HCT116 (cell line): ENCODE measurements at regions not wholly inside any gene's neighbourhood (a gene's known extent, or its start where the extent isn't known, plus 50 kb on each side); places are given as distances from the start of the nearest gene placed in this dataset.

Source experiments
- ATAC-seq: fragments of 200-7000 bp; cut with Tn5 transposase; 2 replicates; pipeline ENCODE4 v1.9.1; 2020; ENCODE audit warnings: mild to moderate bottlenecking, moderate library complexity
- BruUV-seq: library from RNA; stranded (reverse); fragments of 400-500 nt; replicated peaks from 2 replicates; lab custom pipeline; 2021; lab: Mats Ljungman, UMichigan
- CTCF ChIA-PET: fragments of 300-600 bp; sonication (Branson Sonifier 250); formaldehyde crosslinking; loops from one replicate; lab custom pipeline; 2021; ENCODE audit warnings: antibody characterized with exemption; lab: Charles Lee
- POLR2A ChIA-PET: fragments of 300-600, 350-600 bp; sonication (Branson Sonifier 250); formaldehyde crosslinking; loops from one replicate; lab custom pipeline; 2021; ENCODE audit warnings: antibody characterized with exemption; lab: Charles Lee
- RAD21 ChIA-PET, 2 experiments: fragments of 300-600 bp; sonication (Branson Sonifier 250); formaldehyde crosslinking; loops; one replicate each; lab custom pipeline; 2023; ENCODE audit warnings: low total read pairs in 2 of 2; ENCODE audit not compliant: uncharacterized antibody in 2 of 2, unreplicated experiment in 2 of 2, low non-redundant PET in 1 of 2; lab: Charles Lee
- DNase-seq: peaks from one replicate; pipeline ENCODE4 v3.0.0-alpha.2; 2010; ENCODE audit warnings: low read depth, low spot score
- H2AFZ ChIP-seq: fragments of 200-600 bp; shearing (Covaris generic), sonication (generic); 2 replicates; pipeline ENCODE4 v1.6.1; 2017; ENCODE audit warnings: low read depth, mixed run types, mixed read lengths, antibody characterized with exemption, low read length; ENCODE audit not compliant: poor library complexity, severe bottlenecking
- H3K27ac ChIP-seq: 2 replicates; pipeline ENCODE4 v1.5.1; 2012; ENCODE audit warnings: low read depth, low read length
- H3K27me3 ChIP-seq: fragments of 200-600 bp; sonication (generic); 2 replicates; pipeline ENCODE4 v1.6.1; 2016; ENCODE audit warnings: mixed run types, low read length, mixed read lengths; ENCODE audit not compliant: insufficient read depth
- H3K36me3 ChIP-seq, 2 experiments: fragments of 200-500 bp in 1 of 2; fragments of 200-600 bp in 1 of 2; sonication (Bioruptor generic) in 1 of 2; sonication (generic) in 1 of 2; 2 replicates each; pipeline versions ENCODE4 v1.5.1 to v1.6.1; 2014 to 2016; ENCODE audit warnings: low read length in 2 of 2, inconsistent platforms in 1 of 2, mixed read lengths in 1 of 2, mixed run types in 1 of 2; ENCODE audit not compliant: insufficient read depth in 2 of 2, control insufficient read depth in 1 of 2
- H3K4me1 ChIP-seq, 2 experiments: fragments of 200-600 bp in 1 of 2; sonication (generic) in 1 of 2; 2 replicates each; pipeline versions ENCODE4 v1.5.1 to v1.6.1; 2012 to 2017; ENCODE audit warnings: low read length in 2 of 2, inconsistent platforms in 1 of 2, mild to moderate bottlenecking in 1 of 2, mixed read lengths in 1 of 2, mixed run types in 1 of 2, moderate library complexity in 1 of 2; ENCODE audit not compliant: insufficient read depth in 2 of 2, control insufficient read depth in 1 of 2
- H3K4me2 ChIP-seq: fragments of 200-600 bp; sonication (generic); 2 replicates; pipeline ENCODE4 v1.6.1; 2017; ENCODE audit warnings: mixed run types, low read length, mixed read lengths
- H3K4me3 ChIP-seq, 2 experiments: fragments of 200-600 bp in 1 of 2; sonication (generic) in 1 of 2; replicated peaks in 1 of 2; 2 replicates each; pipeline ENCODE4 v1.5.1; 2011 to 2016; ENCODE audit warnings: low read length in 2 of 2, control low read depth in 1 of 2, low read depth in 1 of 2, mild to moderate bottlenecking in 1 of 2, mixed read lengths in 1 of 2, mixed run types in 1 of 2
- H3K79me2 ChIP-seq: fragments of 200-600 bp; sonication (generic); 2 replicates; pipeline ENCODE4 v1.6.1; 2017; ENCODE audit warnings: mild to moderate bottlenecking, mixed run types, low read length, moderate library complexity, mixed read lengths; ENCODE audit not compliant: insufficient read depth
- H3K9ac ChIP-seq: fragments of 200-600 bp; sonication (generic); 2 replicates; pipeline ENCODE4 v1.6.1; 2016; ENCODE audit warnings: low read length, mixed read lengths
- H3K9me2 ChIP-seq: fragments of 200-600 bp; sonication (generic), shearing (Covaris generic); 2 replicates; pipeline ENCODE4 v1.6.1; 2017; ENCODE audit warnings: mixed run types, mild to moderate bottlenecking, moderate library complexity; ENCODE audit not compliant: insufficient read depth
- H3K9me3 ChIP-seq, 2 experiments: fragments of 200-500 bp in 1 of 2; fragments of 200-600 bp in 1 of 2; sonication (Bioruptor generic) in 1 of 2; sonication (generic) in 1 of 2; 2 replicates each; pipeline ENCODE4 v1.6.1; 2014 to 2017; ENCODE audit warnings: low read length in 2 of 2, mixed read lengths in 2 of 2, inconsistent platforms in 1 of 2, low read depth in 1 of 2, mild to moderate bottlenecking in 1 of 2, mixed run types in 1 of 2, moderate library complexity in 1 of 2; ENCODE audit not compliant: control insufficient read depth in 1 of 2, insufficient read depth in 1 of 2
- H4K20me1 ChIP-seq: fragments of 200-600 bp; sonication (generic), shearing (Covaris generic); 2 replicates; pipeline ENCODE4 v1.6.1; 2017; ENCODE audit warnings: mixed run types, mild to moderate bottlenecking, moderate library complexity; ENCODE audit not compliant: insufficient read depth
- ELF1 ChIP-seq: IDR thresholded peaks from 2 replicates; pipeline ENCODE4 v1.6.1; 2012; ENCODE audit warnings: low read depth, borderline replicate concordance
- RAD21 ChIP-seq: IDR thresholded peaks from 2 replicates; pipeline ENCODE4 v1.6.1; 2012; ENCODE audit warnings: low read depth, mild to moderate bottlenecking
- SIN3A ChIP-seq: IDR thresholded peaks from 2 replicates; pipeline ENCODE4 v1.6.1; 2012; ENCODE audit warnings: low read depth
- YY1 ChIP-seq: IDR thresholded peaks from 2 replicates; pipeline ENCODE4 v1.6.1; 2011; ENCODE audit warnings: low read length, low read depth, moderate library complexity, mild to moderate bottlenecking; ENCODE audit not compliant: insufficient replicate concordance; ENCODE audit errors: extremely low read depth
- intact Hi-C: fragments of 100-400 bp; cut with micrococcal nuclease; formaldehyde crosslinking; loops from 2 replicates; pipeline ENCODE4 v1.10.0; 2022
- TF ChIP-seq, protein P1 (sequence below): IDR thresholded peaks from 2 replicates; pipeline ENCODE4 v1.6.1; 2011; ENCODE audit warnings: mild to moderate bottlenecking, low read length, moderate library complexity; ENCODE audit not compliant: insufficient replicate concordance; ENCODE audit errors: extremely low read depth
- TF ChIP-seq, protein P2 (sequence below), 3 experiments: fragments of 200-600 bp in 1 of 3; sonication (generic) in 1 of 3; IDR thresholded peaks in 2 of 3; conservative IDR thresholded peaks in 1 of 3; 2 replicates each; pipeline ENCODE4 v1.5.1; 2012 to 2017; ENCODE audit warnings: low read depth in 2 of 3, low read length in 2 of 3, antibody characterized with exemption in 1 of 3, borderline replicate concordance in 1 of 3, control low read depth in 1 of 3, mild to moderate bottlenecking in 1 of 3, mixed read lengths in 1 of 3, mixed run types in 1 of 3, moderate library complexity in 1 of 3; ENCODE audit not compliant: insufficient read depth in 1 of 3

DNA sequence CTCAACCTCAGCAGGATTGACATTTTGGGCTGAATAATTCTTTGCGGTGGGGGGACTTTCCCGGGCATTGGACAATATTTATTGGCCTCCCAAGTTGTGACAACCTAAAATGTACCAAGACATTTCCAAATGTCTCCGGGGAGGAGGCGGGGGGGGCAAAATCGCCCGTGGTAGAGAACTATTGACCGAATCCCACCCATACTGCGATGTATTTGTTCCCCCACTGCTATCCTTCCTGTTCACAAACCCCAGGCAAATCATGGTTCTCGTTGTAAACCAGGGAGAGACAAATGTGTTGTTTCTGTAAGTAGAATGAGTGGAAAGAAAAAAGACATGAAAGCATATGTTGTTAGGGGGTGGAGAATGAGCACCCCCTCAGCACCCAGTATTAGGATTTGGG is 141.9 kb downstream of the PSAT1 start:
- Histone ChIP-seq H3K4me1 (no peaks in the 10 kb centered on the region), H3K4me3 (no peak overlapping the region), H2AFZ (no peak overlapping the region), H3K9me2 (no peaks in the 10 kb centered on the region), H4K20me1 (no peaks in the 10 kb centered on the region), H3K27ac (no peak overlapping the region), H3K9me3 (no peaks in the 10 kb centered on the region), H3K4me2 (no peak overlapping the region), H3K9ac (no peak overlapping the region), H3K27me3 (peaks cover 9% of the 10 kb centered on the region; the same call in 1 of the 2 replicates), H3K79me2 (no peaks in the 10 kb centered on the region), H3K36me3 (no peaks in the 10 kb centered on the region)
- no peak for ATAC-seq
- POLR2A ChIA-PET: no interaction called here
- BruUV-seq: no TSS peak
- RAD21 ChIA-PET: no interaction called here
- CTCF ChIA-PET: interaction anchor here (1.8 kb wide), 1 partner anchor 73 kb away, joined by 8 read pairs; no protein-coding TSS in a partner anchor
- TF ChIP-seq YY1 (no peak), ELF1 (no peak), RAD21 (no peak)
- TF ChIP-seq, protein P1, sequence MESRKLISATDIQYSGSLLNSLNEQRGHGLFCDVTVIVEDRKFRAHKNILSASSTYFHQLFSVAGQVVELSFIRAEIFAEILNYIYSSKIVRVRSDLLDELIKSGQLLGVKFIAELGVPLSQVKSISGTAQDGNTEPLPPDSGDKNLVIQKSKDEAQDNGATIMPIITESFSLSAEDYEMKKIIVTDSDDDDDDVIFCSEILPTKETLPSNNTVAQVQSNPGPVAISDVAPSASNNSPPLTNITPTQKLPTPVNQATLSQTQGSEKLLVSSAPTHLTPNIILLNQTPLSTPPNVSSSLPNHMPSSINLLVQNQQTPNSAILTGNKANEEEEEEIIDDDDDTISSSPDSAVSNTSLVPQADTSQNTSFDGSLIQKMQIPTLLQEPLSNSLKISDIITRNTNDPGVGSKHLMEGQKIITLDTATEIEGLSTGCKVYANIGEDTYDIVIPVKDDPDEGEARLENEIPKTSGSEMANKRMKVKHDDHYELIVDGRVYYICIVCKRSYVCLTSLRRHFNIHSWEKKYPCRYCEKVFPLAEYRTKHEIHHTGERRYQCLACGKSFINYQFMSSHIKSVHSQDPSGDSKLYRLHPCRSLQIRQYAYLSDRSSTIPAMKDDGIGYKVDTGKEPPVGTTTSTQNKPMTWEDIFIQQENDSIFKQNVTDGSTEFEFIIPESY: no peak
- DNase-seq: no peak
- intact Hi-C loops: loop anchor here (5.0 to 10.0 kb wide), 2 partner anchors 266 to 694 kb away; no protein-coding TSS in a partner anchor

DNA sequence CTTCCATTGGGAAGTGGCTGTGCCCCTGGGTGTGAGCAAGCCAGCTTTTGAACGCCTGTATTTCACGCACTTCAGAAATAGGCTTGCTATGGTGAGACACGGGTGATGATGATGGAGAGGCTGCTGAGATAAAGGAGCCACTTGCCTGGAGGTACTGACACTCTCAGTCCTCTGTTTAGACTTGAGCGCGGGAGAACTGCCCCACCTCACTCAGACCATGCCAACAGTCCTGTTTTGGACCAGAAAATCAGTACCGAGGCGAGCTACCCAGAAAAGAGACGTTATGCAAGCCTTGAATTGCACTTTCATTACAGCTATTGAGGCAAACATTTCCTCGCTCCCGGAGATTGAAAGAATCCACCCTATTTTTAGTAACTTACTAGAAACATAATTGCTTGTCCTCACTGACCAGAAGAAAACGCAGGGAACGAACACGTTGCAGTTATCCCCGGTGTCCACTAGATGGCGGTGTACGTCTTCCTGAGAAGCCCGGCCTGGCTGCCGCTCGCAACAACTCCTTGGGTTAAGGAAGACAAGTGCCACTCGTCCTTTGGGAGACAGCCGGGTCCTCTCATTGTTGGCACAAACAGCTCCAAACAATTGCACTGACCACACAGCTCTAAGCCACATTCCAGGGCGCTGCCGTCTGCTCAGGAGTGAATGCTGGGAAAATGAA is 142.4 kb downstream of the PSAT1 start:
- Histone ChIP-seq H3K79me2 (no peaks in the 10 kb centered on the region), H3K27ac (no peak overlapping the region), H3K9me3 (no peaks in the 10 kb centered on the region), H3K9ac (no peak overlapping the region), H2AFZ (no peak overlapping the region), H3K9me2 (no peaks in the 10 kb centered on the region), H3K4me1 (no peaks in the 10 kb centered on the region), H3K4me3 (no peak overlapping the region), H3K36me3 (no peaks in the 10 kb centered on the region), H4K20me1 (no peaks in the 10 kb centered on the region), H3K4me2 (no peak overlapping the region)
- ATAC-seq (peak; percentile 90), DNase-seq (peak; percentile 62)
- intact Hi-C loops: loop anchor here (5.0 to 10.0 kb wide), 2 partner anchors 265 to 693 kb away; no protein-coding TSS in a partner anchor
- RAD21 ChIA-PET: no interaction called here
- no TSS peak for BruUV-seq
- POLR2A ChIA-PET: no interaction called here
- CTCF ChIA-PET: interaction anchor here (1.2 to 1.8 kb wide), 2 partner anchors 9 to 73 kb away, joined by 3 to 8 read pairs; no protein-coding TSS in a partner anchor
- peak; percentile 85 for TF ChIP-seq RAD21
- TF ChIP-seq, protein P2, sequence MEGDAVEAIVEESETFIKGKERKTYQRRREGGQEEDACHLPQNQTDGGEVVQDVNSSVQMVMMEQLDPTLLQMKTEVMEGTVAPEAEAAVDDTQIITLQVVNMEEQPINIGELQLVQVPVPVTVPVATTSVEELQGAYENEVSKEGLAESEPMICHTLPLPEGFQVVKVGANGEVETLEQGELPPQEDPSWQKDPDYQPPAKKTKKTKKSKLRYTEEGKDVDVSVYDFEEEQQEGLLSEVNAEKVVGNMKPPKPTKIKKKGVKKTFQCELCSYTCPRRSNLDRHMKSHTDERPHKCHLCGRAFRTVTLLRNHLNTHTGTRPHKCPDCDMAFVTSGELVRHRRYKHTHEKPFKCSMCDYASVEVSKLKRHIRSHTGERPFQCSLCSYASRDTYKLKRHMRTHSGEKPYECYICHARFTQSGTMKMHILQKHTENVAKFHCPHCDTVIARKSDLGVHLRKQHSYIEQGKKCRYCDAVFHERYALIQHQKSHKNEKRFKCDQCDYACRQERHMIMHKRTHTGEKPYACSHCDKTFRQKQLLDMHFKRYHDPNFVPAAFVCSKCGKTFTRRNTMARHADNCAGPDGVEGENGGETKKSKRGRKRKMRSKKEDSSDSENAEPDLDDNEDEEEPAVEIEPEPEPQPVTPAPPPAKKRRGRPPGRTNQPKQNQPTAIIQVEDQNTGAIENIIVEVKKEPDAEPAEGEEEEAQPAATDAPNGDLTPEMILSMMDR (IDR thresholded peaks at IDR 0.05 in 2 of 3, conservative IDR thresholded peaks at IDR 0.05 in 1 of 3; ENCODE audit: borderline replicate concordance in 1 of 3, insufficient read depth in 1 of 3, low read depth in 2 of 3, low read length in 2 of 3): peak; percentile 57 to 97 (median 87); a peak in 5 of 6 replicates
- no peak for TF ChIP-seq SIN3A
- TF ChIP-seq, all 23 proteins: peak for 2
- peaks cover 9% of the 10 kb centered on the region; the same call in 1 of the 2 replicates for H3K27me3 ChIP-seq
